Keratinocyte (primary cell): ENCODE measurements at regions not wholly inside any gene's neighbourhood (a gene's known extent, or its start where the extent isn't known, plus 50 kb on each side); places are given as distances from the start of the nearest gene placed in this dataset.

Source experiments
- DNase-seq: peaks from one replicate; pipeline ENCODE4 v3.0.0-alpha.2; 2011; ENCODE audit warnings: low read depth, missing footprints, low spot score
- FAIRE-seq: peaks from 2 replicates; lab custom pipeline; 2011; peaks lifted over from hg19 to GRCh38; lab: Jason Lieb, UNC
- H2AFZ ChIP-seq: 2 replicates; pipeline ENCODE4 v1.6.0; 2012; ENCODE audit warnings: low read length, control low read depth, inconsistent platforms; ENCODE audit not compliant: control insufficient read depth
- H3K27ac ChIP-seq: 2 replicates; pipeline ENCODE4 v1.5.1; 2011; ENCODE audit warnings: low read length; ENCODE audit not compliant: control insufficient read depth, insufficient read depth
- H3K27me3 ChIP-seq: 3 replicates; pipeline ENCODE4 v1.6.0; 2011; ENCODE audit warnings: low read length; ENCODE audit not compliant: control insufficient read depth, insufficient read depth; ENCODE audit errors: extremely low read depth
- H3K36me3 ChIP-seq, 2 experiments: 2 replicates in 1 of 2; 3 replicates in 1 of 2; pipeline ENCODE4 v1.5.1; 2011; ENCODE audit warnings: low read length in 2 of 2, mild to moderate bottlenecking in 1 of 2; ENCODE audit not compliant: control insufficient read depth in 2 of 2, insufficient read depth in 2 of 2; ENCODE audit errors: extremely low read depth in 1 of 2
- H3K4me1 ChIP-seq: 3 replicates; pipeline ENCODE4 v1.5.1; 2011; ENCODE audit warnings: low read length; ENCODE audit not compliant: control insufficient read depth, insufficient read depth; ENCODE audit errors: extremely low read depth
- H3K4me2 ChIP-seq: 3 replicates; pipeline ENCODE4 v1.6.0; 2011; ENCODE audit warnings: low read depth, low read length; ENCODE audit not compliant: control insufficient read depth, insufficient read depth; ENCODE audit errors: extremely low read depth
- H3K4me3 ChIP-seq, 3 experiments: fragments of 200-600 bp in 1 of 3; sonication (generic) in 1 of 3; 2 replicates in 2 of 3; 3 replicates in 1 of 3; pipeline ENCODE4 v1.5.1; 2011 to 2016; ENCODE audit warnings: low read length in 3 of 3, mild to moderate bottlenecking in 3 of 3, control low read depth in 2 of 3, inconsistent platforms in 1 of 3, low read depth in 1 of 3, mixed read lengths in 1 of 3, mixed run types in 1 of 3, moderate library complexity in 1 of 3; ENCODE audit not compliant: control insufficient read depth in 2 of 3, insufficient read depth in 2 of 3; ENCODE audit errors: extremely low read depth in 1 of 3
- H3K79me2 ChIP-seq: 2 replicates; pipeline ENCODE4 v1.6.0; 2012; ENCODE audit warnings: low read length; ENCODE audit not compliant: control insufficient read depth, insufficient read depth
- H3K9ac ChIP-seq: 3 replicates; pipeline ENCODE4 v1.6.0; 2011; ENCODE audit warnings: low read length; ENCODE audit not compliant: control insufficient read depth, insufficient read depth; ENCODE audit errors: extremely low read depth
- H3K9me1 ChIP-seq: 3 replicates; pipeline ENCODE4 v1.6.0; 2011; ENCODE audit warnings: low read length; ENCODE audit not compliant: control insufficient read depth, insufficient read depth; ENCODE audit errors: extremely low read depth
- H3K9me3 ChIP-seq: 2 replicates; pipeline ENCODE4 v1.5.1; 2012; ENCODE audit warnings: low read depth, low read length; ENCODE audit not compliant: control insufficient read depth
- H4K20me1 ChIP-seq: 3 replicates; pipeline ENCODE4 v1.6.0; 2011; ENCODE audit warnings: low read length; ENCODE audit not compliant: control insufficient read depth, insufficient read depth; ENCODE audit errors: extremely low read depth
- EZH2 ChIP-seq: IDR thresholded peaks from one replicate; pipeline ENCODE4 v1.6.1; 2012; ENCODE audit warnings: inconsistent platforms, mild to moderate bottlenecking, low read length, moderate library complexity
- dilution Hi-C: fragments of 300-500 bp; cut with MboI; formaldehyde crosslinking; loops from one replicate; pipeline ENCODE4 v1.7.0; 2020; ENCODE audit warnings: low sequenced_read_pairs; ENCODE audit not compliant: extremely low pct_ligation_motif_present
- TF ChIP-seq, protein P1 (sequence below), 3 experiments: IDR thresholded peaks in 1 of 3; conservative IDR thresholded peaks in 1 of 3; optimal IDR thresholded peaks in 1 of 3; 2 replicates in 2 of 3; 3 replicates in 1 of 3; pipeline versions ENCODE3 to v1.5.1; 2011; ENCODE audit warnings: low read length in 3 of 3, mild to moderate bottlenecking in 3 of 3, moderate library complexity in 2 of 3, control low read depth in 1 of 3, inconsistent platforms in 1 of 3; ENCODE audit not compliant: insufficient read depth in 2 of 3; ENCODE audit errors: extremely low read depth in 1 of 3

GRCh38 chr5:171661143-171661542 lies 124.5 kb upstream of the SMIM23 start:
- no peak for TF ChIP-seq EZH2
- TF ChIP-seq, protein P1, sequence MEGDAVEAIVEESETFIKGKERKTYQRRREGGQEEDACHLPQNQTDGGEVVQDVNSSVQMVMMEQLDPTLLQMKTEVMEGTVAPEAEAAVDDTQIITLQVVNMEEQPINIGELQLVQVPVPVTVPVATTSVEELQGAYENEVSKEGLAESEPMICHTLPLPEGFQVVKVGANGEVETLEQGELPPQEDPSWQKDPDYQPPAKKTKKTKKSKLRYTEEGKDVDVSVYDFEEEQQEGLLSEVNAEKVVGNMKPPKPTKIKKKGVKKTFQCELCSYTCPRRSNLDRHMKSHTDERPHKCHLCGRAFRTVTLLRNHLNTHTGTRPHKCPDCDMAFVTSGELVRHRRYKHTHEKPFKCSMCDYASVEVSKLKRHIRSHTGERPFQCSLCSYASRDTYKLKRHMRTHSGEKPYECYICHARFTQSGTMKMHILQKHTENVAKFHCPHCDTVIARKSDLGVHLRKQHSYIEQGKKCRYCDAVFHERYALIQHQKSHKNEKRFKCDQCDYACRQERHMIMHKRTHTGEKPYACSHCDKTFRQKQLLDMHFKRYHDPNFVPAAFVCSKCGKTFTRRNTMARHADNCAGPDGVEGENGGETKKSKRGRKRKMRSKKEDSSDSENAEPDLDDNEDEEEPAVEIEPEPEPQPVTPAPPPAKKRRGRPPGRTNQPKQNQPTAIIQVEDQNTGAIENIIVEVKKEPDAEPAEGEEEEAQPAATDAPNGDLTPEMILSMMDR (optimal IDR thresholded peaks at IDR 0.05 in 1 of 3, IDR thresholded peaks at IDR 0.05 in 1 of 3, conservative IDR thresholded peaks at IDR 0.05 in 1 of 3; ENCODE audit: extremely low read depth in 1 of 3, insufficient read depth in 2 of 3, low read length in 3 of 3): no peak
- DNase-seq (no peak), FAIRE-seq (no peak)
- H3K27ac ChIP-seq: no peak overlapping the region
- no peaks in the 10 kb centered on the region for H3K36me3 ChIP-seq
- no peaks in the 10 kb centered on the region for H3K4me1 ChIP-seq
- dilution Hi-C loops: no loop called here
- H3K27me3 ChIP-seq: no peaks in the 10 kb centered on the region
- H2AFZ ChIP-seq: no peak overlapping the region
- H3K9me1 ChIP-seq: no peaks in the 10 kb centered on the region
- no peaks in the 10 kb centered on the region for H3K79me2 ChIP-seq
- no peaks in the 10 kb centered on the region for H4K20me1 ChIP-seq
- no peak overlapping the region for H3K9ac ChIP-seq
- H3K9me3 ChIP-seq: no peaks in the 10 kb centered on the region
- H3K4me3 ChIP-seq: no peak overlapping the region
- no peak overlapping the region for H3K4me2 ChIP-seq

DNA sequence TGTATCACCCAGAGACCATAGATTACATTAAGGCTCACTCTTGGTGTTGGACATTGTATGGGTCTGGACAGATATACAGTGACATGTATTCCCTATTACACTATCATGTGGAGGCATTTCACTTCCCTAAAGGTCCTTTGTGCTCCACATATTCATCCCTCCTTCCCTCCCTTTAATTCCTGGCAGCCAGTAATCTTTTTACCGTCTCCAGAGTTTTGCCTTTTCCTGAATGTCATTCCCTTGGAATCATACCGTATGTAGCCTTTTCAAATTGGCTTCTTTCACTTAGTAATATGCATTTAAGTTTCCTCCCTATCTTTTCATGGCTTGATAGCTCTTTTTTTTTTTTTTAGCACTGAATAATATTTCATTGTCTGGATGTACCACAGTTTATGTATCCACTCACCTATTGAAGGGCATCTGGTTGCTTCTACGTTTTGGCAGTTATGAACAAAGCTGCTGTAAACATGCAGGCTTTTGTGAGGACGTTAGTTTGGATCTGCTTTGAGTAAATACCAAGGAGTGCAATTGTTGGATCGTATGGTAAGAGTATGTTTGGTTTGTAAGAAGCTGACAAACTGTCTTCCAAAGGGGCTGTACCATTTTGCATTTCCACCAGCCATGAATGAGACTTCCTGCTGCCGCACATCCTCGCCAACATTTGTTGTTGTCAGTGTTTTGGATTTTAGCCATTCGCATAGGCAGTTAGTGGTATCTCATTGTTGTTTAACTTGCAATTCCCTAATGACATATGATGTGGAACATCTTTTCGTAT lies 122.1 kb upstream of the SMIM23 start:
- H3K4me1 ChIP-seq: peaks cover 11% of the 10 kb centered on the region
- dilution Hi-C loops: no loop called here
- no peaks in the 10 kb centered on the region for H3K9me1 ChIP-seq
- no peaks in the 10 kb centered on the region for H3K36me3 ChIP-seq
- no peaks in the 10 kb centered on the region for H4K20me1 ChIP-seq
- H3K4me3 ChIP-seq: no peak overlapping the region
- H3K9ac ChIP-seq: no peak overlapping the region
- H2AFZ ChIP-seq: no peak overlapping the region
- FAIRE-seq: no peak
- TF ChIP-seq EZH2: no peak
- TF ChIP-seq, protein P1 (optimal IDR thresholded peaks at IDR 0.05 in 1 of 3, IDR thresholded peaks at IDR 0.05 in 1 of 3, conservative IDR thresholded peaks at IDR 0.05 in 1 of 3; ENCODE audit: extremely low read depth in 1 of 3, insufficient read depth in 2 of 3, low read length in 3 of 3): no peak
- H3K27ac ChIP-seq: no peak overlapping the region
- no peaks in the 10 kb centered on the region for H3K79me2 ChIP-seq
- DNase-seq: no peak
- H3K4me2 ChIP-seq: no peak overlapping the region
- H3K9me3 ChIP-seq: no peaks in the 10 kb centered on the region
- H3K27me3 ChIP-seq: no peaks in the 10 kb centered on the region
